GM12873 (cell line): ENCODE measurements at regions not wholly inside any gene's neighbourhood (a gene's known extent, or its start where the extent isn't known, plus 50 kb on each side); places are given as distances from the start of the nearest gene placed in this dataset.

ENCODE experiments used
- CTCF ChIP-seq: IDR thresholded peaks from 2 replicates; pipeline ENCODE4 v1.5.1; 2012; ENCODE audit warnings: low read depth, mild to moderate bottlenecking, moderate library complexity, low read length, control low read depth; ENCODE audit not compliant: insufficient read depth; ENCODE audit errors: missing control alignments

GRCh38 chr5:38715696-38716095 lies 130.1 kb upstream of the OSMR start:
- TF ChIP-seq CTCF = no peak

GRCh38 chr5:38716516-38716915 lies 129.3 kb upstream of the OSMR start:
- no peak for TF ChIP-seq CTCF

- no peak for TF ChIP-seq CTCF
These were observed 126.9 kb upstream of the OSMR start for GRCh38 chr5:38718771-38719391.

GRCh38 chr5:38719403-38719802 lies 126.4 kb upstream of the OSMR start:
- TF ChIP-seq CTCF = no peak

- no peak for TF ChIP-seq CTCF
These were observed 125.9 kb upstream of the OSMR start for GRCh38 chr5:38719916-38720315.

GRCh38 chr5:38720554-38721361 lies 125.1 kb upstream of the OSMR start:
- TF ChIP-seq CTCF = no peak

GRCh38 chr5:38722918-38723317 lies 122.9 kb upstream of the OSMR start:
- no peak for TF ChIP-seq CTCF
